Liver (tissue), 8 donors: ENCODE measurements at regions not wholly inside any gene's neighbourhood (a gene's known extent, or its start where the extent isn't known, plus 50 kb on each side); places are given as distances from the start of the nearest gene placed in this dataset.

ENCODE experiments used
- DNase-seq: peaks from one replicate; pipeline ENCODE4 v3.0.0-alpha.2; 2017; ENCODE audit warnings: low spot score
- H3K27ac ChIP-seq, 2 donors: one replicate each; pipeline ENCODE4 v1.7.0; 2013; ENCODE audit warnings: inconsistent platforms in 2 of 2, low read length in 2 of 2, control low read depth in 1 of 2, low read depth in 1 of 2, mild to moderate bottlenecking in 1 of 2
- H3K27me3 ChIP-seq, 4 donors: one replicate each; pipeline versions ENCODE4 v1.6.1 to v1.7.0; 2013; ENCODE audit warnings: low read length in 3 of 4, inconsistent platforms in 1 of 4, mild to moderate bottlenecking in 1 of 4, moderate library complexity in 1 of 4; ENCODE audit not compliant: control insufficient read depth in 4 of 4, insufficient read depth in 4 of 4
- H3K36me3 ChIP-seq, 4 donors: one replicate each; pipeline versions ENCODE4 v1.6.1 to v1.7.0; 2013; ENCODE audit warnings: low read length in 3 of 4, mild to moderate bottlenecking in 3 of 4, low read depth in 1 of 4, moderate library complexity in 1 of 4; ENCODE audit not compliant: control insufficient read depth in 4 of 4, insufficient read depth in 3 of 4
- H3K4me1 ChIP-seq, 4 donors: one replicate each; pipeline versions ENCODE4 v1.6.1 to v1.7.0; 2013; ENCODE audit warnings: low read length in 3 of 4, mild to moderate bottlenecking in 3 of 4, moderate library complexity in 1 of 4; ENCODE audit not compliant: control insufficient read depth in 4 of 4, insufficient read depth in 4 of 4
- H3K4me3 ChIP-seq, 3 donors: one replicate each; pipeline versions ENCODE4 v1.6.1 to v1.7.0; 2013; ENCODE audit warnings: low read length in 3 of 3, control low read depth in 1 of 3, low read depth in 1 of 3, mild to moderate bottlenecking in 1 of 3
- H3K9ac ChIP-seq, 2 donors: one replicate each; pipeline ENCODE4 v1.7.0; 2013; ENCODE audit warnings: low read length in 2 of 2, mild to moderate bottlenecking in 2 of 2, moderate library complexity in 2 of 2, control low read depth in 1 of 2, low read depth in 1 of 2
- H3K9me3 ChIP-seq, 4 donors: one replicate each; pipeline versions ENCODE4 v1.6.1 to v1.7.0; 2013; ENCODE audit warnings: low read length in 3 of 4; ENCODE audit not compliant: control insufficient read depth in 4 of 4
- ATF3 ChIP-seq: IDR thresholded peaks from 2 replicates; pipeline ENCODE4 v1.6.1; 2016; ENCODE audit warnings: antibody characterized with exemption
- CTCF ChIP-seq: fragments of 150-350 bp; IDR thresholded peaks from 2 replicates; pipeline ENCODE4 v1.5.1; 2017; ENCODE audit warnings: improper control_type of control experiment, low read depth, low read length; ENCODE audit not compliant: missing input control
- EGR1 ChIP-seq, 2 donors: IDR thresholded peaks; 2 replicates each; pipeline ENCODE4 v1.6.1; 2016 to 2018; ENCODE audit warnings: antibody characterized with exemption in 2 of 2, low read depth in 2 of 2
- FOXA1 ChIP-seq: IDR thresholded peaks from 2 replicates; pipeline ENCODE4 v1.6.1; 2016; ENCODE audit warnings: antibody characterized with exemption
- GABPA ChIP-seq, 2 donors: IDR thresholded peaks in 1 of 2; conservative IDR thresholded peaks in 1 of 2; 2 replicates each; pipeline ENCODE4 v1.6.1; 2016; ENCODE audit warnings: antibody characterized with exemption in 2 of 2, mild to moderate bottlenecking in 1 of 2, moderate library complexity in 1 of 2
- HNF4A ChIP-seq, 2 donors: conservative IDR thresholded peaks; 2 replicates each; pipeline ENCODE4 v1.6.1; 2016; ENCODE audit warnings: antibody characterized with exemption in 2 of 2, mild to moderate bottlenecking in 2 of 2
- HNF4G ChIP-seq: IDR thresholded peaks from 2 replicates; pipeline ENCODE4 v1.6.1; 2016; ENCODE audit warnings: antibody characterized with exemption
- JUND ChIP-seq, 2 donors: IDR thresholded peaks; 2 replicates each; pipeline ENCODE4 v1.6.1; 2016; ENCODE audit warnings: antibody characterized with exemption in 2 of 2
- MAX ChIP-seq: IDR thresholded peaks from 2 replicates; pipeline ENCODE4 v1.6.1; 2016; ENCODE audit warnings: antibody characterized with exemption
- NR2F2 ChIP-seq: IDR thresholded peaks from 2 replicates; pipeline ENCODE4 v1.6.1; 2016; ENCODE audit warnings: antibody characterized with exemption
- RAD21 ChIP-seq, 2 donors: IDR thresholded peaks; 2 replicates each; pipeline ENCODE4 v1.6.1; 2016; ENCODE audit warnings: antibody characterized with exemption in 2 of 2, mild to moderate bottlenecking in 2 of 2
- REST ChIP-seq: IDR thresholded peaks from 2 replicates; pipeline ENCODE4 v1.6.1; 2016; ENCODE audit warnings: antibody characterized with exemption, mild to moderate bottlenecking
- RXRA ChIP-seq, 2 donors: IDR thresholded peaks; 2 replicates each; pipeline ENCODE4 v1.6.1; 2017 to 2018; ENCODE audit warnings: antibody characterized with exemption in 2 of 2, mild to moderate bottlenecking in 1 of 2
- TAF1 ChIP-seq: conservative IDR thresholded peaks from 2 replicates; pipeline ENCODE4 v1.6.1; 2016; ENCODE audit warnings: antibody characterized with exemption, mild to moderate bottlenecking
- YY1 ChIP-seq: IDR thresholded peaks from 2 replicates; pipeline ENCODE4 v1.6.1; 2016; ENCODE audit warnings: antibody characterized with exemption, mild to moderate bottlenecking
- ZBTB33 ChIP-seq: IDR thresholded peaks from 2 replicates; pipeline ENCODE4 v1.6.1; 2016; ENCODE audit warnings: antibody characterized with exemption
- WGBS: extraction: QIAGEN DNeasy Blood & Tissue Kit; methylation state at CpG from one replicate; pipeline ENCODE4 v1.1.7; 2013; 5-methylcytosine and 5-hydroxymethylcytosine counted together
- donor health status: healthy.
- donor health status: healthy.
- donor health status: healthy.
- donor health status: healthy.
- donor health status: healthy.

GRCh38 chr12:38399711-38400206 is 83.2 kb downstream of the ALG10B start (continued):
- TF ChIP-seq CTCF (no peak), FOXA1 (no peak), JUND (IDR thresholded peaks at IDR 0.05) (no peak)

- H3K9ac ChIP-seq = no peak overlapping the region
- TF ChIP-seq JUND (IDR thresholded peaks at IDR 0.05) (no peak), FOXA1 (no peak), YY1 (no peak), MAX (no peak)
- H3K9me3 ChIP-seq = no peaks in the 10 kb centered on the region
- no peak for DNase-seq
- no peaks in the 10 kb centered on the region for H3K27me3 ChIP-seq
- no peaks in the 10 kb centered on the region for H3K4me1 ChIP-seq
- H3K36me3 ChIP-seq = no peaks in the 10 kb centered on the region
- H3K4me3 ChIP-seq = no peak overlapping the region
- H3K27ac ChIP-seq = no peak overlapping the region
Observed at GRCh38 chr12:38402811-38403210, 86.2 kb downstream of the ALG10B start.

- DNase-seq = no peak
- no peaks in the 10 kb centered on the region for H3K36me3 ChIP-seq
- no peaks in the 10 kb centered on the region for H3K27me3 ChIP-seq
- H3K4me3 ChIP-seq = no peak overlapping the region
- TF ChIP-seq YY1 (no peak), GABPA (IDR thresholded peaks at IDR 0.05 in 1 of 2, conservative IDR thresholded peaks at IDR 0.05 in 1 of 2) (no peak), MAX (no peak), CTCF (no peak), FOXA1 (no peak), REST (no peak), RAD21 (IDR thresholded peaks at IDR 0.05) (no peak), HNF4G (no peak), EGR1 (IDR thresholded peaks at IDR 0.05; ENCODE audit: low read depth in 2 of 2) (no peak), HNF4A (conservative IDR thresholded peaks at IDR 0.05) (no peak), ATF3 (no peak), RXRA (IDR thresholded peaks at IDR 0.05) (no peak), JUND (IDR thresholded peaks at IDR 0.05) (no peak), ZBTB33 (no peak), TAF1 (no peak), NR2F2 (no peak)
- no peaks in the 10 kb centered on the region for H3K9me3 ChIP-seq
- H3K9ac ChIP-seq = no peak overlapping the region
- H3K4me1 ChIP-seq = no peaks in the 10 kb centered on the region
- 33% methylated on average over 1 of the region's 1 CpG for WGBS
- H3K27ac ChIP-seq = no peak overlapping the region
Observed at GRCh38 chr12:38409511-38409910, 92.9 kb downstream of the ALG10B start.
